Neuronal stem cell (in vitro differentiated cells): ENCODE measurements at regions not wholly inside any gene's neighbourhood (a gene's known extent, or its start where the extent isn't known, plus 50 kb on each side); places are given as distances from the start of the nearest gene placed in this dataset.

Experiments
- DNase-seq: peaks from one replicate; pipeline ENCODE4 v3.0.0-alpha.2; 2013; ENCODE audit warnings: low spot score
- H2AFZ ChIP-seq: one replicate; pipeline ENCODE4 v1.6.1; 2013; ENCODE audit warnings: mild to moderate bottlenecking, low read length, inconsistent platforms
- H2AK5ac ChIP-seq: 2 replicates; pipeline ENCODE4 v1.6.1; 2013; ENCODE audit warnings: low read depth, mild to moderate bottlenecking, inconsistent platforms, low read length, moderate library complexity, mixed read lengths
- H2BK120ac ChIP-seq: 2 replicates; pipeline ENCODE4 v1.6.1; 2013; ENCODE audit warnings: low read depth, mild to moderate bottlenecking, inconsistent platforms, low read length, moderate library complexity, mixed read lengths
- H2BK12ac ChIP-seq: one replicate; pipeline ENCODE4 v1.6.1; 2013; ENCODE audit warnings: low read length, inconsistent platforms
- H2BK15ac ChIP-seq: 2 replicates; pipeline ENCODE4 v1.6.1; 2013; ENCODE audit warnings: mild to moderate bottlenecking, low read length, inconsistent platforms, mixed read lengths
- H2BK5ac ChIP-seq: one replicate; pipeline ENCODE4 v1.6.1; 2013; ENCODE audit warnings: inconsistent platforms, mild to moderate bottlenecking, low read length, moderate library complexity
- H3K14ac ChIP-seq: one replicate; pipeline ENCODE4 v1.6.1; 2013; ENCODE audit warnings: low read length, inconsistent platforms
- H3K18ac ChIP-seq: 2 replicates; pipeline ENCODE4 v1.6.1; 2013; ENCODE audit warnings: low read length, inconsistent platforms
- H3K23ac ChIP-seq: 2 replicates; pipeline ENCODE4 v1.6.1; 2013; ENCODE audit warnings: low read depth, mild to moderate bottlenecking, mixed read lengths, low read length, inconsistent platforms; ENCODE audit not compliant: poor library complexity
- H3K27ac ChIP-seq: replicated peaks from 3 replicates; pipeline ENCODE4 v1.5.1; 2013; ENCODE audit warnings: low read length, inconsistent platforms
- H3K27me3 ChIP-seq, 3 experiments: 2 replicates each; pipeline ENCODE4 v1.6.1; 2013; ENCODE audit warnings: low read length in 3 of 3, mild to moderate bottlenecking in 2 of 3, inconsistent platforms in 1 of 3, low read depth in 1 of 3, mixed read lengths in 1 of 3, moderate library complexity in 1 of 3; ENCODE audit not compliant: control insufficient read depth in 3 of 3, insufficient read depth in 3 of 3
- H3K36me3 ChIP-seq, 2 donors: replicated peaks in 1 of 2; 2 replicates each; pipeline ENCODE4 v1.6.1; 2013; ENCODE audit warnings: low read length in 2 of 2; ENCODE audit not compliant: control insufficient read depth in 2 of 2, insufficient read depth in 2 of 2
- H3K4ac ChIP-seq: 2 replicates; pipeline ENCODE4 v1.6.1; 2013; ENCODE audit warnings: inconsistent platforms, mild to moderate bottlenecking, low read length, moderate library complexity
- H3K4me1 ChIP-seq, 2 donors: 1 replicate in 1 of 2; 2 replicates in 1 of 2; pipeline ENCODE4 v1.6.1; 2013; ENCODE audit warnings: low read length in 2 of 2, low read depth in 1 of 2; ENCODE audit not compliant: control insufficient read depth in 2 of 2, insufficient read depth in 1 of 2
- H3K4me2 ChIP-seq: one replicate; pipeline ENCODE4 v1.6.1; 2013; ENCODE audit warnings: mild to moderate bottlenecking, low read length, inconsistent platforms; ENCODE audit not compliant: insufficient read depth, poor library complexity, severe bottlenecking
- H3K4me3 ChIP-seq, 2 donors: 2 replicates each; pipeline ENCODE4 v1.5.1; 2013; ENCODE audit warnings: low read length in 2 of 2, mild to moderate bottlenecking in 2 of 2, inconsistent platforms in 1 of 2, moderate library complexity in 1 of 2
- H3K79me1 ChIP-seq: one replicate; pipeline ENCODE4 v1.6.1; 2013; ENCODE audit warnings: low read depth, mild to moderate bottlenecking, inconsistent platforms, low read length, moderate library complexity
- H3K9ac ChIP-seq: one replicate; pipeline ENCODE4 v1.6.1; 2013; ENCODE audit warnings: mild to moderate bottlenecking, low read depth, low read length, inconsistent platforms; ENCODE audit not compliant: poor library complexity
- H3K9me3 ChIP-seq, 2 donors: replicated peaks in 1 of 2; 2 replicates each; pipeline versions ENCODE3 to v1.6.1; 2013; ENCODE audit warnings: low read length in 2 of 2, mild to moderate bottlenecking in 2 of 2, inconsistent platforms in 1 of 2, low read depth in 1 of 2, mixed read lengths in 1 of 2, moderate library complexity in 1 of 2; ENCODE audit not compliant: control insufficient read depth in 2 of 2, insufficient read depth in 1 of 2
- H4K8ac ChIP-seq: one replicate; pipeline ENCODE4 v1.6.1; 2013; ENCODE audit warnings: low read depth, mild to moderate bottlenecking, inconsistent platforms, low read length, moderate library complexity
- H4K91ac ChIP-seq: one replicate; pipeline ENCODE4 v1.6.1; 2013; ENCODE audit warnings: low read length, low read depth, mild to moderate bottlenecking, inconsistent platforms; ENCODE audit not compliant: poor library complexity
- WGBS, 2 donors: extraction: QIAGEN DNeasy Blood & Tissue Kit; methylation state at CpG; one replicate each; pipeline ENCODE4 v1.1.7; 2013; ENCODE audit warnings: missing lambda C conversion rate in 2 of 2, mixed read lengths in 1 of 2; ENCODE audit not compliant: insufficient read length in 2 of 2, insufficient replicate concordance in 1 of 2; ENCODE audit errors: extremely low coverage in 2 of 2; 5-methylcytosine and 5-hydroxymethylcytosine counted together

DNA sequence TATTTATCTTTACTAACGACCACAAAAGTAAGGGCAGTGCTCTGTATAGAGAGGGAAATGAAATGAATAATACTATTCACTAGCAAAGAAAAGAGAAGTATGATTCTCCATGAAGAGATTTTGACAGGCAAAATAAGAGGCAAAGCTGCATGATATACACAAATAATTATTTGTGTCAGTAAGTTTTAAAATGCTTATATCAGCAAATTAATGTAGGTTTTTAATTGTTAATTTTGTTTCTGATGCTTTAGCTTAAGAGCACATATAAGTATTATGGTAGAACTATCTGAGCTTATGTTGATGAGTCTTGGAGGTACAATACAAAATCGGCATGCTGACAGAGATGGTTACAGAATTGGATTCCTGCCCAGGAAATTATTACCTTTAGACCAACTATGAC lies 383.1 kb upstream of the VSTM2A start:
- Histone ChIP-seq H2BK120ac (no peak overlapping the region), H2AFZ (no peak overlapping the region), H3K79me1 (no peaks in the 10 kb centered on the region), H3K18ac (no peak overlapping the region), H3K4me2 (no peak overlapping the region), H2BK5ac (no peak overlapping the region), H3K9me3 (no peaks in the 10 kb centered on the region), H2BK12ac (no peak overlapping the region), H3K14ac (no peak overlapping the region), H2AK5ac (no peak overlapping the region), H2BK15ac (no peak overlapping the region), H3K23ac (no peak overlapping the region), H3K4me1 (no peaks in the 10 kb centered on the region), H3K4ac (no peak overlapping the region), H3K27me3 (no peaks in the 10 kb centered on the region), H3K36me3 (no peaks in the 10 kb centered on the region), H3K9ac (no peak overlapping the region), H3K4me3 (no peak overlapping the region), H4K8ac (no peak overlapping the region), H3K27ac (no peak overlapping the region), H4K91ac (no peak overlapping the region)
- no CpG with 5 or more reads among the region's 2 CpGs for WGBS, 2 donors
- no peak for DNase-seq

DNA sequence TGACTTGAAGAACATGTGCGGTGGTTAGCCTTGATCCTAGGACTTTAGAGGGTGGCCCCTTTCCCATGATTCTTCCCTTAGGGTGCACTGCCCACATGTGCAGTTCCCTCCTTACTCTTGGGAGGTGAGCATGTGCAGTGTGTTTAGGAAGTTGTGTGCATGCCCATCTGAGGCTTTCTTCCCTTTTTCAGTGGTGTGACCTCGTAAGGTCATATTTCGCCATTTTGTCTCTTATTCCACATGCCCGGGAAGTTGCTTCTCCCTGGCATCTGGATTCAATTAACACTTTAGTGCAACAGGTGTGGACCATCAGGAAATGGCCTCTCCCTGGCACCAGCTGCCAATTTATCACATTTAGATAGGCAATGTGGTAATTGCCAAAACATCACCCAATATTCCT lies 380.6 kb upstream of the VSTM2A start:
- DNase-seq, result no peak
- Histone ChIP-seq H3K36me3 (no peaks in the 10 kb centered on the region), H3K9me3 (peaks cover 0 to 1% of the 10 kb centered on the region in 2 donors), H2BK5ac (no peak overlapping the region), H3K27ac (no peak overlapping the region), H3K27me3 (no peaks in the 10 kb centered on the region), H3K4me3 (no peak overlapping the region), H3K4ac (no peak overlapping the region), H3K4me1 (no peaks in the 10 kb centered on the region), H3K14ac (no peak overlapping the region), H2AFZ (no peak overlapping the region), H3K4me2 (no peak overlapping the region), H3K9ac (no peak overlapping the region), H3K23ac (no peak overlapping the region), H4K91ac (no peak overlapping the region), H2BK120ac (no peak overlapping the region), H4K8ac (no peak overlapping the region), H3K18ac (no peak overlapping the region), H2AK5ac (no peak overlapping the region), H3K79me1 (no peaks in the 10 kb centered on the region), H2BK15ac (no peak overlapping the region), H2BK12ac (no peak overlapping the region)
- WGBS, 2 donors, result no CpG with 5 or more reads among the region's 4 CpGs

- H3K14ac ChIP-seq, result no peak overlapping the region
- H3K4me2 ChIP-seq, result no peak overlapping the region
- no peak overlapping the region for H3K9ac ChIP-seq
- H3K4me1 ChIP-seq, result no peaks in the 10 kb centered on the region
- H3K18ac ChIP-seq, result no peak overlapping the region
- H3K36me3 ChIP-seq, result no peaks in the 10 kb centered on the region
- H3K9me3 ChIP-seq, result peaks cover 0 to 1% of the 10 kb centered on the region in 2 donors
- no peak overlapping the region for H3K4me3 ChIP-seq
- no peak overlapping the region for H3K23ac ChIP-seq
- H2AK5ac ChIP-seq, result no peak overlapping the region
- no peak overlapping the region for H2BK5ac ChIP-seq
- H3K4ac ChIP-seq, result no peak overlapping the region
- no peaks in the 10 kb centered on the region for H3K27me3 ChIP-seq
- no CpG with 5 or more reads among the region's 4 CpGs for WGBS, 2 donors
- H2AFZ ChIP-seq, result no peak overlapping the region
- no peak overlapping the region for H4K91ac ChIP-seq
- DNase-seq, result no peak
- H2BK12ac ChIP-seq, result no peak overlapping the region
- no peak overlapping the region for H4K8ac ChIP-seq
- H2BK15ac ChIP-seq, result no peak overlapping the region
- H3K79me1 ChIP-seq, result no peaks in the 10 kb centered on the region
- no peak overlapping the region for H3K27ac ChIP-seq
- no peak overlapping the region for H2BK120ac ChIP-seq
Measured at GRCh38 chr7:54166419-54166818, 375.8 kb upstream of the VSTM2A start.

GRCh38 chr7:54179321-54180029 lies 362.7 kb upstream of the VSTM2A start:
- Histone ChIP-seq H2BK120ac (no peak overlapping the region), H2BK15ac (no peak overlapping the region), H3K23ac (no peak overlapping the region), H4K91ac (no peak overlapping the region), H3K4ac (no peak overlapping the region), H2BK12ac (no peak overlapping the region), H3K4me1 (no peaks in the 10 kb centered on the region), H3K27me3 (no peaks in the 10 kb centered on the region), H3K27ac (no peak overlapping the region), H3K9me3 (no peaks in the 10 kb centered on the region), H3K18ac (no peak overlapping the region), H3K4me3 (no peak overlapping the region), H3K36me3 (no peaks in the 10 kb centered on the region), H4K8ac (no peak overlapping the region), H3K4me2 (no peak overlapping the region), H2AFZ (no peak overlapping the region), H3K79me1 (no peaks in the 10 kb centered on the region), H3K14ac (no peak overlapping the region), H3K9ac (no peak overlapping the region), H2BK5ac (no peak overlapping the region), H2AK5ac (no peak overlapping the region)
- no CpG with 5 or more reads among the region's 3 CpGs for WGBS, 2 donors
- no peak for DNase-seq
